IMR-90 (cell line): ENCODE measurements at regions not wholly inside any gene's neighbourhood (a gene's known extent, or its start where the extent isn't known, plus 50 kb on each side); places are given as distances from the start of the nearest gene placed in this dataset.

Source experiments
- ATAC-seq: fragments of 200-7000 bp; cut with Tn5 transposase; 2 replicates; pipeline ENCODE4 v1.9.1; 2020; ENCODE audit warnings: low read depth, mild to moderate bottlenecking, moderate library complexity
- BruUV-seq: library from RNA; stranded (reverse); fragments of 400-500 nt; replicated peaks from 2 replicates; lab custom pipeline; 2021; lab: Mats Ljungman, UMichigan
- CTCF ChIA-PET: fragments of 300-600 bp; formaldehyde crosslinking; extraction: SDS; loops from one replicate; lab custom pipeline; 2021; ENCODE audit warnings: antibody characterized with exemption; lab: Yijun Ruan, JAX
- POLR2A ChIA-PET: fragments of 300-600 bp; sonication (Branson Sonifier 250); formaldehyde crosslinking; loops from one replicate; lab custom pipeline; 2022; ENCODE audit warnings: antibody characterized with exemption; ENCODE audit not compliant: unreplicated experiment; lab: Charles Lee
- DNase-seq: peaks from one replicate; pipeline ENCODE4 v3.0.0; 2013
- H2AFZ ChIP-seq: replicated peaks from 2 replicates; pipeline ENCODE3; 2013; ENCODE audit warnings: low read length, mild to moderate bottlenecking; ENCODE audit not compliant: poor library complexity
- H2AK5ac ChIP-seq: 2 replicates; pipeline ENCODE4 v1.6.1; 2013; ENCODE audit warnings: low read depth, low read length, inconsistent platforms
- H2AK9ac ChIP-seq: replicated peaks from 2 replicates; pipeline ENCODE3; 2013; ENCODE audit warnings: mild to moderate bottlenecking, low read depth, low read length, moderate library complexity; ENCODE audit not compliant: poor library complexity
- H2BK120ac ChIP-seq: 2 replicates; pipeline ENCODE4 v1.6.1; 2013; ENCODE audit warnings: low read depth, low read length, inconsistent platforms
- H2BK15ac ChIP-seq: 3 replicates; pipeline ENCODE4 v1.6.1; 2013; ENCODE audit warnings: low read depth, low read length, inconsistent platforms
- H2BK20ac ChIP-seq: 2 replicates; pipeline ENCODE4 v1.6.1; 2013; ENCODE audit warnings: low read depth, mild to moderate bottlenecking, inconsistent platforms, low read length, moderate library complexity
- H2BK5ac ChIP-seq: 2 replicates; pipeline ENCODE4 v1.6.1; 2013; ENCODE audit warnings: mild to moderate bottlenecking, low read depth, low read length, inconsistent platforms; ENCODE audit not compliant: poor library complexity, severe bottlenecking
- H3K14ac ChIP-seq: replicated peaks from 2 replicates; pipeline ENCODE4 v1.6.1; 2013; ENCODE audit warnings: low read depth, low read length, inconsistent platforms
- H3K18ac ChIP-seq: 2 replicates; pipeline ENCODE4 v1.6.1; 2013; ENCODE audit warnings: low read depth, low read length, control low read depth
- H3K23ac ChIP-seq: 2 replicates; pipeline ENCODE4 v1.6.1; 2013; ENCODE audit warnings: low read depth, low read length, inconsistent platforms
- H3K27ac ChIP-seq: 2 replicates; pipeline ENCODE4 v1.5.1; 2013; ENCODE audit warnings: mild to moderate bottlenecking, control low read depth, low read length; ENCODE audit not compliant: insufficient read depth
- H3K27me3 ChIP-seq: 2 replicates; pipeline ENCODE4 v1.6.1; 2013; ENCODE audit warnings: low read length; ENCODE audit not compliant: control insufficient read depth, insufficient read depth
- H3K36me3 ChIP-seq: 2 replicates; pipeline ENCODE4 v1.6.1; 2013; ENCODE audit warnings: low read length, mixed read lengths; ENCODE audit not compliant: control insufficient read depth, insufficient read depth
- H3K4ac ChIP-seq: 2 replicates; pipeline ENCODE4 v1.6.1; 2013; ENCODE audit warnings: low read depth, low read length, inconsistent platforms
- H3K4me1 ChIP-seq: 2 replicates; pipeline ENCODE4 v1.6.1; 2013; ENCODE audit warnings: low read length, mixed read lengths; ENCODE audit not compliant: control insufficient read depth, insufficient read depth
- H3K4me2 ChIP-seq: 2 replicates; pipeline ENCODE4 v1.6.1; 2013; ENCODE audit warnings: low read depth, mild to moderate bottlenecking, control low read depth, low read length, moderate library complexity
- H3K4me3 ChIP-seq: 2 replicates; pipeline ENCODE4 v1.5.1; 2013; ENCODE audit warnings: low read depth, mild to moderate bottlenecking, control low read depth, low read length, moderate library complexity; ENCODE audit not compliant: insufficient read depth
- H3K56ac ChIP-seq: 2 replicates; pipeline ENCODE4 v1.6.1; 2013; ENCODE audit warnings: low read length, inconsistent platforms; ENCODE audit not compliant: insufficient read depth; ENCODE audit errors: extremely low read depth
- H3K79me1 ChIP-seq, 2 experiments: 2 replicates each; pipeline ENCODE4 v1.6.1; 2013; ENCODE audit warnings: low read length in 2 of 2, inconsistent platforms in 1 of 2, low read depth in 1 of 2
- H3K9ac ChIP-seq: 2 replicates; pipeline ENCODE4 v1.6.1; 2013; ENCODE audit warnings: low read depth, low read length, control low read depth
- H3K9me1 ChIP-seq: 2 replicates; pipeline ENCODE4 v1.6.1; 2013; ENCODE audit warnings: low read length, inconsistent platforms; ENCODE audit not compliant: insufficient read depth
- H3K9me3 ChIP-seq: 2 replicates; pipeline ENCODE4 v1.6.1; 2013; ENCODE audit warnings: low read length; ENCODE audit not compliant: control insufficient read depth, insufficient read depth
- H4K20me1 ChIP-seq: 2 replicates; pipeline ENCODE4 v1.6.1; 2013; ENCODE audit warnings: low read length, inconsistent platforms; ENCODE audit not compliant: insufficient read depth
- H4K5ac ChIP-seq: 2 replicates; pipeline ENCODE4 v1.6.1; 2013; ENCODE audit warnings: mild to moderate bottlenecking, low read depth, low read length, control low read depth
- H4K8ac ChIP-seq, 2 experiments: 2 replicates each; pipeline ENCODE4 v1.6.1; 2013; ENCODE audit warnings: low read depth in 2 of 2, low read length in 2 of 2, control low read depth in 1 of 2, inconsistent platforms in 1 of 2
- H4K91ac ChIP-seq: 2 replicates; pipeline ENCODE4 v1.6.1; 2013; ENCODE audit warnings: low read depth, low read length, inconsistent platforms; ENCODE audit not compliant: insufficient read depth
- BHLHE40 ChIP-seq: fragments of 150-350 bp; IDR thresholded peaks from 2 replicates; pipeline ENCODE4 v1.6.1; 2016; ENCODE audit warnings: mild to moderate bottlenecking, low read depth, low read length
- CEBPB ChIP-seq: IDR thresholded peaks from 2 replicates; pipeline ENCODE4 v1.6.1; 2012; ENCODE audit warnings: low read depth, low read length, improper control_type of control experiment
- CHD1 ChIP-seq: IDR thresholded peaks from 2 replicates; pipeline ENCODE4 v1.6.1; 2012; ENCODE audit warnings: low read depth, low read length, improper control_type of control experiment
- CTCF ChIP-seq: conservative IDR thresholded peaks from 2 replicates; pipeline ENCODE4 v1.5.1; 2012; ENCODE audit warnings: mild to moderate bottlenecking, low read depth, low read length, improper control_type of control experiment
- FOS ChIP-seq: fragments of 150-350 bp; IDR thresholded peaks from 2 replicates; pipeline ENCODE4 v1.6.1; 2016; ENCODE audit warnings: low read depth, low read length
- MAFK ChIP-seq: IDR thresholded peaks from 2 replicates; pipeline ENCODE4 v1.6.1; 2012; ENCODE audit warnings: low read depth, low read length, improper control_type of control experiment
- MAZ ChIP-seq: IDR thresholded peaks from 2 replicates; pipeline ENCODE4 v1.6.1; 2012; ENCODE audit warnings: low read depth, mild to moderate bottlenecking, low read length, improper control_type of control experiment, moderate library complexity, borderline replicate concordance
- MXI1 ChIP-seq: IDR thresholded peaks from 2 replicates; pipeline ENCODE4 v1.6.1; 2012; ENCODE audit warnings: low read depth, mild to moderate bottlenecking, low read length, moderate library complexity, borderline replicate concordance
- NFE2L2 ChIP-seq: fragments of 150-350 bp; IDR thresholded peaks from 2 replicates; pipeline ENCODE4 v1.6.1; 2016; ENCODE audit warnings: low read depth, mild to moderate bottlenecking, low read length
- POLR2A ChIP-seq: IDR thresholded peaks from 2 replicates; pipeline ENCODE4 v1.6.1; 2012; ENCODE audit warnings: mild to moderate bottlenecking, low read depth, low read length
- RAD21 ChIP-seq: IDR thresholded peaks from 2 replicates; pipeline ENCODE4 v1.6.1; 2012; ENCODE audit warnings: low read length, improper control_type of control experiment
- RCOR1 ChIP-seq: IDR thresholded peaks from 2 replicates; pipeline ENCODE4 v1.6.1; 2012; ENCODE audit warnings: mild to moderate bottlenecking, low read length, improper control_type of control experiment; ENCODE audit not compliant: insufficient replicate concordance
- RFX5 ChIP-seq: IDR thresholded peaks from 2 replicates; pipeline ENCODE4 v1.8.0; 2012; ENCODE audit warnings: low read depth, mild to moderate bottlenecking, low read length, moderate library complexity
- SMC3 ChIP-seq: fragments of 150-350 bp; IDR thresholded peaks from 2 replicates; pipeline ENCODE4 v1.6.1; 2016; ENCODE audit warnings: low read depth, mild to moderate bottlenecking, antibody characterized with exemption, low read length, moderate library complexity
- USF2 ChIP-seq: fragments of 150-350 bp; IDR thresholded peaks from 2 replicates; pipeline ENCODE4 v1.6.1; 2017; ENCODE audit warnings: mild to moderate bottlenecking, antibody characterized with exemption, low read length, low read depth
- WGBS, 2 experiments: methylation state at CpG; one replicate each; pipeline versions ENCODE4 v1.1.5 to v1.1.7; 2013; ENCODE audit warnings: missing lambda C conversion rate in 2 of 2; ENCODE audit not compliant: insufficient read length in 1 of 2; ENCODE audit errors: extremely low coverage in 2 of 2; 5-methylcytosine and 5-hydroxymethylcytosine counted together
- dilution Hi-C: fragments of 300-500 bp; cut with HindIII; formaldehyde crosslinking; loops from one replicate; pipeline ENCODE4 v1.14.3; 2018; ENCODE audit warnings: low sequenced_read_pairs; ENCODE audit not compliant: unreplicated experiment
- in situ Hi-C: fragments of 300-500 bp; cut with MboI; formaldehyde crosslinking; loops from 3 replicates; pipeline ENCODE4 v1.14.3; 2019; ENCODE audit warnings: low sequenced_read_pairs, inconsistent platforms, mixed read lengths
- intact Hi-C: fragments of 100-400 bp; cut with micrococcal nuclease; formaldehyde crosslinking; loops from 2 replicates; pipeline ENCODE4 v1.10.0; 2022
- TF ChIP-seq, protein P1 (sequence below): fragments of 150-350 bp; IDR thresholded peaks from 2 replicates; pipeline ENCODE4 v1.6.1; 2016; ENCODE audit warnings: low read depth, mild to moderate bottlenecking, low read length, moderate library complexity, borderline replicate concordance

DNA sequence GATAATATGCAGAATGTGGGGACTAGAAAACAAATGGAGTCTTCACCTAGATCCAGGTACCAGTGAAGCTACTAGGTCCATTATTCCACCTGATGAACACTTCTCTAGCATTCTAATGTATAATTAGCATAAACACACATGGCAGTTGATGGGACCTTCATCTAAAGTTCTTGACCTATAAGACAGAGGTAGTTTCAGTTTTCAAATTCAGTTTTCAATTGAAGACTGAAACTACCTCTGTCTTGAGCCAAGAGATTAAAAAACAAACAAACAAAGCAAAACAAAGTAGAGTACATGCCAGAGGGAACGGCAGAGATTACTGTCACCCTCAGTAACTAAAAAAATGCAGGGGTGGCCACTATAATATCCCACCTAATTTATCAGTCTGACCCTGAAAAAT is 199.9 kb upstream of the NEIL3 start:
- Histone ChIP-seq H3K4ac (no peak overlapping the region), H3K79me1 (no peaks in the 10 kb centered on the region), H2BK20ac (no peak overlapping the region), H3K9ac (no peak overlapping the region), H3K9me1 (no peaks in the 10 kb centered on the region), H2BK120ac (no peak overlapping the region), H3K27me3 (no peaks in the 10 kb centered on the region), H2AFZ (no peak overlapping the region), H4K8ac (no peak overlapping the region), H2AK9ac (no peak overlapping the region), H4K5ac (peak overlapping the region; percentile 46; the same call in 1 of the 2 replicates), H3K27ac (no peak overlapping the region), H3K23ac (no peak overlapping the region), H4K91ac (no peak overlapping the region), H2AK5ac (no peak overlapping the region), H2BK5ac (no peak overlapping the region), H3K14ac (no peak overlapping the region), H3K18ac (peak overlapping the region; percentile 49; the same call in 1 of the 2 replicates), H3K4me3 (no peak overlapping the region), H3K9me3 (peaks cover 4% of the 10 kb centered on the region), H2BK15ac (no peak overlapping the region; the same call in 2 of the 3 replicates), H3K36me3 (no peaks in the 10 kb centered on the region), H4K20me1 (no peaks in the 10 kb centered on the region), H3K4me1 (no peaks in the 10 kb centered on the region), H3K56ac (no peak overlapping the region), H3K4me2 (no peak overlapping the region)
- no CpG with 5 or more reads among the region's 1 CpG for WGBS, 2 experiments
- BruUV-seq, result no TSS peak
- no peak for ATAC-seq
- in situ Hi-C loops, result loop anchor here (10.0 to 25.0 kb wide), 2 partner anchors 225 to 453 kb away; no protein-coding TSS in a partner anchor
- CTCF ChIA-PET, result interaction anchor here (0.7 to 1.5 kb wide), 4 partner anchors 141 to 371 kb away, joined by 3 to 6 read pairs (median 4); partner anchors contain the start of gene AGA
- intact Hi-C loops, result loop anchor here (2.0 to 5.0 kb wide), 3 partner anchors 333 to 732 kb away; partner anchors contain the start of gene AGA
- DNase-seq, result no peak
- dilution Hi-C loops, result no loop called here
- TF ChIP-seq CEBPB (no peak), CTCF (no peak), RFX5 (no peak), MAZ (no peak), NFE2L2 (no peak), FOS (no peak), MXI1 (no peak), USF2 (no peak), BHLHE40 (no peak), RAD21 (no peak), CHD1 (no peak), POLR2A (no peak), MAFK (no peak), RCOR1 (no peak), SMC3 (no peak)
- TF ChIP-seq, protein P1, sequence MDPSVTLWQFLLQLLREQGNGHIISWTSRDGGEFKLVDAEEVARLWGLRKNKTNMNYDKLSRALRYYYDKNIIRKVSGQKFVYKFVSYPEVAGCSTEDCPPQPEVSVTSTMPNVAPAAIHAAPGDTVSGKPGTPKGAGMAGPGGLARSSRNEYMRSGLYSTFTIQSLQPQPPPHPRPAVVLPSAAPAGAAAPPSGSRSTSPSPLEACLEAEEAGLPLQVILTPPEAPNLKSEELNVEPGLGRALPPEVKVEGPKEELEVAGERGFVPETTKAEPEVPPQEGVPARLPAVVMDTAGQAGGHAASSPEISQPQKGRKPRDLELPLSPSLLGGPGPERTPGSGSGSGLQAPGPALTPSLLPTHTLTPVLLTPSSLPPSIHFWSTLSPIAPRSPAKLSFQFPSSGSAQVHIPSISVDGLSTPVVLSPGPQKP, result no peak
- POLR2A ChIA-PET, result no interaction called here
